NCI-H1105 treated with DMSO at 0.1 percent for 48 hours (cell line): ENCODE measurements at regions not wholly inside any gene's neighbourhood (a gene's known extent, or its start where the extent isn't known, plus 50 kb on each side); places are given as distances from the start of the nearest gene placed in this dataset.

Source experiments
- DNase-seq: peaks from one replicate; lab custom pipeline; 2025; lab: John Stamatoyannopoulos, UW

GRCh38 chr4:41883988-41884734 is 51.1 kb upstream of the TMEM33 start:
- no peak for DNase-seq

DNA sequence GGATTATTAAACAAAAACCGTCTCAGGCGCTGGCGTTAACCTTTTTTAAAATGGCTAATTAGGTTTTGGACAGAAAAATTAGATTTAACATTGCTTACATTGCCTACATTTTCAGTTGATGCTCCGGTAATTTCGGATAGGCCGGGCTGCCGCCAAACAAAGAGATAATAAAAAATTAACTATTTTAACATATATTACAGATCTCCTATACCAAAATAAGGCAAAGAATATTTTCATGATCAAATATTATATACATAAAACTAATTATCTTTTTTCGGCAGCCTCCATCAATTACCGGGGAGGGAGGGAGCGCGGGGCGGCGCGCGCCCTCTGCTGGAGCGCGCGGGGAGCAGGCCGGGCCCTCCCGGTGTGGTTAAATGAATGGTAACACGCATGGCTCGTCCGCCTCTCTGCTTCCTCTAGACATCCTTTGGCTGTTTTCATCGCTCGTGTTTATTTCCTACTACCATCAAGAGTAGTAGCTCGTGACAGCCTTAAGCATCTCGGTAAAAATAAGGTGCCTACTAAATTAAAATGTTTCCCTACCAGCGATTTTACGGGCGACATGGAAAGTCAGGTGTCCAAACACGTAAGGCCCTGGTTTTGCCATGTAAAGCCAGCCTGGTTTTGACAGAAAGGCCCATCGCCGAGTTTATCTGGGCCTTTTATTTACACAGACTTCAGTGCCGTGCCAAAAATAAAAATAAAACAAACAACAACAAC is 52.4 kb upstream of the TMEM33 start:
- peak; percentile 59 for DNase-seq

DNA sequence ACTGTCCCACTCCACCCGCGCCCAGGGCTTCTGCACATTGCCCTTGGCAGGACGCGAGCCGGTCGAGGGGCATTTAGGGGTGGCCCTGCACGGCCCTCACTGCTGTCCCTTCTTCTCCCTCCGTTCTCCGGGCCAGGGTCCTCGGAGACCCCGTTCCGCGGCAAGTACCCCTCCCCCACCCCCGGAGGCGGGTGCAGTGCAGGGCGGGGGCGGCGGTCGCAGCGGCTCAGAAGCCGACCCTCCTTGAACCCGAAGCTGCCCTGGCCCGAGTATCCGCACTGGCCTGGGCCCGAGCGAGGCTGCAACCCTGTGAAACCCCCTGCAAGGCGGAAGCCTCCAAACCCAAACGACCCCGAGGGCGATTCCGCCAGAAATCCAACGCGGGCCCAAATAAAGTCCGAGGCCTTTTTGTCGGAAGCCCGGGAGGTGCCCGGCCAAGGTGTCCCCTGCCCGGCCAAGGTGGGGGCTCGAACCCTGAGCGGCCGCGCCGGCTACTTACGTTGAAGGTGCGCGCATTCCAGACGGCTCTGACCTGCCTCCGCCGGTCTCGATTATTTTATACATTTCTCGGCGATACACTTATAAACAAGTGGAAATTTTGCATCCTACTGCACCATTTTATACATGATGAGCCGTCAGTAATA is 53.1 kb upstream of the TMEM33 start:
- no peak for DNase-seq

GRCh38 chr4:41880840-41881831 is 54.1 kb upstream of the TMEM33 start:
- DNase-seq = no peak

GRCh38 chr4:41880022-41880837 is 55.0 kb upstream of the TMEM33 start:
- no peak for DNase-seq

DNA sequence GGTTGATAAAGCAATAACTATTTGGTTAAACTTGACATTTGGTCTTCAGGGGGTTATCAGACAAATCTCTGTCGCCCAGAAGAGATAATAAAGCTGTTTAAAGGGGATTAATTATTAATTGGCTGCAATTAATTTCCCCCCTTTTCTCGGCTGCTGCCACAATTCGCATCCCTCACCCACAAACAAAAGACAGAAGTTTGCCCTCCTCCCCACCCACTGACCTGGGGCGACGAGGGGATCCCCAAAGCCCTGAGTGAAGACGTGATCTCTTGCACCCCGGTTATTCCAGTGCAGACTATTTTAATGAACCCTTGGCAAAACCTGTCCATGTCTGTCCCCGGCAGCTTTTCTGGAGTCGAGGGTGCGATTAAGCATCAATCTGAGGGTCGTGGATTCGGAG is 55.7 kb upstream of the TMEM33 start:
- no peak for DNase-seq

DNA sequence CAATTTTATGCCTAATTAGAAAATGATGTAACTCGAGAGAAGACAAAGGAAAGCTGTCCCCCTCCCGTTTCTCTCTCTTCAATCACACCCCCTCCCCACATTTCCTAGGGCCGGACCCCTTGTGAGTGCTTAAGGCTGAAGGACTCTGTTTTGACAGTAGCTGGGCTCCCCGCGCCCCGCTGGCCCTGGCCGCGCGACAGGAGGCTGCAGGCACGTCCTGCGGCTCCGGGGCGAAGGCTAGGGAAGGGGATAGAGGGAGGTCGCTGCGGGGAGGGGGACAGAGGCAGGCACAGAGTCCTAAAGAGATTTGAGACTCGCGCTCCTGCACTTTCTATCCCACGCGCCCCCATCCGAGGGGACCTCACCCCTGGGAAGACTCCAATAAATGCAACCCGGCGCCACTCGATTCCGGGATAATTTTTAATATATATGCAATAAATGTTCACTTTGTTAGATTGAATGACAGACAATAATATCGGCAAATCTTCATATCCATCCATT is 56.2 kb upstream of the TMEM33 start:
- DNase-seq = no peak

GRCh38 chr4:41878170-41878969 is 56.9 kb upstream of the TMEM33 start:
- DNase-seq = no peak

GRCh38 chr4:41877020-41877796 is 58.0 kb upstream of the TMEM33 start:
- DNase-seq = no peak

GRCh38 chr4:41874873-41875272 is 60.4 kb upstream of the TMEM33 start:
- DNase-seq = no peak

DNA sequence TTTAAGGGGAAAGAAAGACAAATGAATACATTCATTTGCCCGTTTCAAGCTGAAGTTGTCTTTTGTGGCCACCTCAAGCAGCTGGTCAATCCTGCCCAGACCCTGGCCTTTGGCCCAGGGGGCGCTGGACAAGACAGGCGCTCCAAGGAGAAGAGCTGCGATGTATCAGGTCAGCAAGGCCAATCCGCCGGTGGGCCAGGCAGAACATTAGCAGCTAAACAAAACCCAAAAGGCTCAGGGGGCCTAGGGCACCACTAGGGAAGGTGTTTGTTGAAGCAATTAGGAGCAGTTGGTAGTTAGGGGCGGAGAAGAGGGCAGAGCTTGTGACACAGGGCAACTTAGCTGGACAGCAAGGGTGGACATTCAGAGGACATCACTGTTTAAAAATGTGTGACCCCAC is 60.8 kb upstream of the TMEM33 start:
- DNase-seq = no peak

- DNase-seq = no peak
Measured at GRCh38 chr4:41873380-41874295, 61.6 kb upstream of the TMEM33 start.

GRCh38 chr4:41870035-41870434 is 65.2 kb upstream of the TMEM33 start:
- DNase-seq = no peak

DNA sequence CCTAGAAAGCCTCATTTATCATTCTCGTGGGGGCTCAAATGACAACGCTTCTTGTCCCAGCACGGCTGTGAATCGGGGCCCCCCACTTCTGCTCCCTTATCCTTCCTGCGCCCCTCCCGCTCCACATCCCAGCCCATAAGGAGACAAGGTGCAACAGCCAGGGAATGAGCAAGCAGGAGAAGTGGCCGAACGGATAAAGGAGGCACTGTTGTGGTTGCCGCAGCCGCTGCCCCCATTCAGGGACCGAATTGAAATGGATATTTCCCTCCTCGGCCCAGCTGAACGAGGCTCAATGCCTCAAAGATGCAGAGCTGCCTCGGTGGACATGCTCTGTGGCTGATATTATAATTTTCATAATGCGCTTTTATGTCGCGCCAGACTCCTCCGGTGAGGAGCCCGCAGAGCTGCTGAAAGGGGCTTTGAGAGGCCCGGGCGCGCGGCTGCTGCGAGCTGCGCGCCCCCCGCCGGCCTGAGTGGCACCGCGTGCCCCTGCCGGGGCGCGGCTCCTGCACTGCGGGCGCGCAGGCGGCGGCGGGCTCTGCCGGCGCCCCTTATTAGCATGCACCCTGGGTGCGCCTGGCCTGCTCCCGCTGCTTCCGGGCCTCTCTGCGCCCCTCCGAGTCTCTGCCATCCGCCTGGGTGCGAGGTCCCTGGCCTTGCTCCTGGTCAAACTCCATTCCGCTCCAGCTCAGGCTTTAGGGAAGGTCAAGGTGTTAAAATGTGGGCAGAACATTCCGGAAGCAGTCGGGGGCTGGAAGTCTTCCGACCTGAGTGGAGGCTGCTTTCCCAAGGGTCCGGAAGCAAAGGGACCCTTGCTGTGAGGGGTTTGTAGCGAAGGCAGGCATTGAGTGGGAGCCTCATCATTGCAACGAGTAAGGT is 68.2 kb upstream of the TMEM33 start:
- DNase-seq = no peak

DNA sequence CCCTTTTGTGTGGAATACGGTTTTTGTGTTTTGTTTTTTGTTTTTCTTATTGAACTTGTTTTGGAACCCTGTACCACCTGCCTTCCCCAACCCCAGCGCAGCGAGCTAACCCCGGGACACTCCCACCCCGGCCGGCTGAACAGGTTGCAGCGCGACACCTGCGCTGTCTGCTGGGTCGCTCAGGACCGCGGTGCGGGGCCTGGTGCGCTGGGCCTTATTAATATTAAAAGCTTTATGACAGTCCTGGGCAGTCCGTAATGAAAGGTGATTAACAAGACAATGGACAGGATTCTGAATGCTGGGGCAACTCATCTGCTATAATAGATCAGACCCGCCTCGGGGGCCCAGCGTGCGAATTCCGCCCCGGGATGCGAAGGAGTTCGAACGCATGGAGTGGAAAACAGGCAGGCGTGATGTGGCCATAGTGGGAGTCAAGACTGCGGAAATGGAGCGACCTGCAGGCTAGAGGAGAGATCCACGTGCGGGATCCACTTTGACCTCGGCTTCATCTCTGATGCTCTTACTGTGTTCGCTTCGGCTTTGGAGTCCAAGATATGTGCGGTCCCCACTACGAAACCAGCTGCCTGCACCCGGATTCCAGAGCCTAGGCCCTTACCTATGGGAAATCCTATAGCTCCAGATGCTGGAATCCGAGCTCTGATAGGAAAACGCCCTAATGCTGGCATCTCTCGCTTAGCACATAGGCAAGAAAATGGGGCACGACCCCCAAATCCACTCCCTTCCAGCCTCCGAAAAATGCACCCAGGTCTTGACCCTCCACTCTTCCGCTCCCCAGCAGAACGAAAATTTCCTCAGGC is 69.0 kb upstream of the TMEM33 start:
- DNase-seq = no peak

DNA sequence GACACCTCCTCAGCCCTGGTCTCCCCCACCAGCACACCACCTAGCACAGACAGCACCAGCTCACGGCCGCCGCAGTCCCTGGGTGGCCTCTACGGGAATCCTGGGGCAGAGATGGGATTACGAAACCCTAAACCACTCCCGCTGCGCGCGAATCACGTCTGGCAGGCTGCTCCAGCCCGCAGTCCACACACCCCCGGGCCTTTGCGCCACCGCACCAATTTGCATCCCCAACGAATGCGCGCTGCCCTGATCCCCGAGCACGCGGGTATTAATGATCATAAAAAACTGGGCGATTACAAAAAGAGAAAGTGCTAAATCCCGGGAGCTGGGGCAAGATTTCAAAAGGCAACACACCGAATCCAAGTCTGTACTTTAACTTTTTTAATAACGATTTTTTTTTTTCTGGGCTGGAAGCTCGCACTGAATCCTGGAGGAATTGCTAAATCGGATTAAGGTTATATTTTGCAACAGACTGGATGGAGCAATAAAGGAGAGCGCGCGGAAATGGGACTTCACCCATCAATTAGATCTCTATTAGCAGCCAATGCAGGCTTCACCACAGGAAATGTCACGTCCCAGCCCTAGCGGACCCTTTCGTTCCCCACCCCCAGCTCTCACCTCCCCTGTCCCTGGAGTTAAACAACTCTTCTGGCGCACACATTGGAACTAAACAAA is 69.8 kb upstream of the TMEM33 start:
- DNase-seq = no peak
